T-cell (primary cell): ENCODE measurements at regions not wholly inside any gene's neighbourhood (a gene's known extent, or its start where the extent isn't known, plus 50 kb on each side); places are given as distances from the start of the nearest gene placed in this dataset.

Experiments
- ATAC-seq, 4 experiments: fragments of 200-7000 bp in 3 of 4; fragments of 150-1000 bp in 1 of 4; cut with Tn5 transposase; replicated peaks in 1 of 4; 1 replicate in 3 of 4; 2 replicates in 1 of 4; pipeline ENCODE4 v1.10.0; 2021; ENCODE audit warnings: moderate library complexity in 3 of 4, mild to moderate bottlenecking in 2 of 4, moderate number of reproducible peaks in 1 of 4
- CTCF ChIA-PET, 2 donors: fragments of 300-600 bp; sonication (Branson Sonifier 250); formaldehyde crosslinking; loops; one replicate each; lab custom pipeline; 2022; ENCODE audit warnings: antibody characterized with exemption in 2 of 2; lab: Charles Lee
- POLR2A ChIA-PET, 2 donors: fragments of 300-600 bp; sonication (Branson Sonifier 250); formaldehyde crosslinking; loops; one replicate each; lab custom pipeline; 2022; ENCODE audit warnings: antibody characterized with exemption in 2 of 2; lab: Charles Lee
- DNase-seq, 35 experiments: peaks; one replicate each; pipeline versions ENCODE4 v3.0.0 to v3.0.0-alpha.2; 2013 to 2023
- H3K27ac ChIP-seq: one replicate; pipeline ENCODE4 v1.5.1; 2013; ENCODE audit warnings: low read length
- H3K27me3 ChIP-seq, 2 experiments: replicated peaks in 1 of 2; 1 replicate in 1 of 2; 2 replicates in 1 of 2; pipeline versions ENCODE4 v1.6.1 to v1.7.0; 2013; ENCODE audit warnings: low read length in 1 of 2, mixed read lengths in 1 of 2; ENCODE audit not compliant: control insufficient read depth in 2 of 2, insufficient read depth in 2 of 2; ENCODE audit errors: extremely low read depth in 1 of 2
- H3K36me3 ChIP-seq, 2 donors: 1 replicate in 1 of 2; 2 replicates in 1 of 2; pipeline versions ENCODE4 v1.6.1 to v1.7.0; 2013; ENCODE audit warnings: low read length in 1 of 2; ENCODE audit not compliant: control insufficient read depth in 2 of 2, insufficient read depth in 1 of 2; ENCODE audit errors: extremely low read depth in 1 of 2
- H3K4me1 ChIP-seq, 2 experiments: 1 replicate in 1 of 2; 2 replicates in 1 of 2; pipeline versions ENCODE4 v1.6.1 to v1.7.0; 2013; ENCODE audit warnings: low read length in 2 of 2, mixed read lengths in 1 of 2; ENCODE audit not compliant: insufficient read depth in 2 of 2, control insufficient read depth in 1 of 2; ENCODE audit errors: extremely low read depth in 1 of 2
- H3K4me3 ChIP-seq, 2 donors: 1 replicate in 1 of 2; 2 replicates in 1 of 2; pipeline versions ENCODE4 v1.5.1 to v1.7.0; 2013; ENCODE audit warnings: mild to moderate bottlenecking in 2 of 2, low read length in 1 of 2, moderate library complexity in 1 of 2; ENCODE audit not compliant: control insufficient read depth in 1 of 2; ENCODE audit errors: extremely low read depth in 1 of 2
- H3K9me3 ChIP-seq: 2 replicates; pipeline ENCODE4 v1.7.0; 2013
- H3K27ac Mint-ChIP-seq, 2 donors: one replicate each; pipeline ENCODE4 v1.8.0; 2020 to 2021; ENCODE audit warnings: mild to moderate bottlenecking in 2 of 2, mixed read lengths in 2 of 2
- H3K27me3 Mint-ChIP-seq, 2 donors: one replicate each; pipeline ENCODE4 v1.8.0; 2021 to 2022; ENCODE audit warnings: mixed read lengths in 2 of 2
- H3K36me3 Mint-ChIP-seq: one replicate; pipeline ENCODE4 v1.8.0; 2021; ENCODE audit warnings: mixed read lengths
- H3K4me1 Mint-ChIP-seq, 3 donors: one replicate each; pipeline ENCODE4 v1.8.0; 2020 to 2022; ENCODE audit warnings: mixed read lengths in 3 of 3, mild to moderate bottlenecking in 1 of 3
- H3K4me3 Mint-ChIP-seq, 3 donors: one replicate each; pipeline ENCODE4 v1.8.0; 2020 to 2022; ENCODE audit warnings: mild to moderate bottlenecking in 3 of 3, mixed read lengths in 3 of 3, moderate library complexity in 3 of 3
- H3K9me3 Mint-ChIP-seq, 3 donors: one replicate each; pipeline ENCODE4 v1.8.0; 2020 to 2022; ENCODE audit warnings: mixed read lengths in 3 of 3
- WGBS: methylation state at CpG from one replicate; pipeline ENCODE4 v1.1.5; 2013; ENCODE audit warnings: missing lambda C conversion rate; ENCODE audit not compliant: insufficient coverage; 5-methylcytosine and 5-hydroxymethylcytosine counted together

GRCh38 chr4:145319751-145320150 is 139.4 kb upstream of the OTUD4 start:
- H3K9me3 Mint-ChIP-seq = no peaks in the 10 kb centered on the region
- no peaks in the 10 kb centered on the region for H3K27me3 ChIP-seq
- ATAC-seq (no peak), DNase-seq (no peak)
- H3K27ac ChIP-seq = no peak overlapping the region
- H3K4me1 Mint-ChIP-seq = no peaks in the 10 kb centered on the region
- no peak overlapping the region for H3K27ac Mint-ChIP-seq
- H3K4me3 Mint-ChIP-seq = no peak overlapping the region
- H3K9me3 ChIP-seq = no peaks in the 10 kb centered on the region
- ChIA-PET CTCF (no interaction called here), POLR2A (no interaction called here)
- H3K4me1 ChIP-seq = no peaks in the 10 kb centered on the region
- H3K36me3 ChIP-seq = no peaks in the 10 kb centered on the region
- H3K27me3 Mint-ChIP-seq = peaks cover 7 to 8% of the 10 kb centered on the region in 2 donors
- H3K4me3 ChIP-seq = no peak overlapping the region
- H3K36me3 Mint-ChIP-seq = no peaks in the 10 kb centered on the region
- WGBS = no CpG with 5 or more reads among the region's 2 CpGs

DNA sequence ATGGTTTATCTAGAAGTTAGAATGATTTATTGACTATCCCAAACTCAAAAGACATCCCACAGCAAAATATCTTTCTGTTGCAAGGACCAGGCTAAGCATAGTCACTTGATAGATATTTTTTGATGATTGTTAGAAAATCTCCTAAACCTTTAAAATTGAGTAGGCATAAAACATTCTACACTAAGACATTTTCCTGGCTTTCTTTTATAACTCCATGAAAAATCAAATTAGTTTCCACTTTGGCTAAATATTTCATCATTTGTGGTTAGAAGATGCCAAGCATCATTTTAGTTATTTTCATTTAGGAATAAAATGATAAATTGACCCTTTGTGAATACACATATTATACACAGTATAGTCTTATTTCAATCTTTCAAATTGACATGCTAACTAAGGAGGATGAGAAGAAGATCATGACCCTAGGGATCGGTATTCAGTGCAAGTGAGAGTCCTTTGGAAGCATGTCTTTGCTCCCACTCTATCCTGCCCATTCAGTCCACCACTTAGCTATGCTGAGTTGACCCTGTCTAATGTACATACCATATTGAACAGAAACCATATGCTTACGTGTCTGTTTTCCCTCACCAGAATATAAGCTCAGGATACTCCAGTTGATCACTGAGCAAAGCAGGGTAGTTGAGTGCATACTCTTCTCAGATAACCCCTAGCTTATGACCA is 136.6 kb upstream of the OTUD4 start:
- no peaks in the 10 kb centered on the region for H3K36me3 Mint-ChIP-seq
- ATAC-seq = no peak
- no peaks in the 10 kb centered on the region for H3K9me3 Mint-ChIP-seq
- POLR2A ChIA-PET = no interaction called here
- H3K4me1 Mint-ChIP-seq = no peaks in the 10 kb centered on the region
- CTCF ChIA-PET = no interaction called here
- H3K4me1 ChIP-seq = no peaks in the 10 kb centered on the region
- WGBS = 71% methylated on average over 1 of the region's 2 CpGs
- H3K27me3 Mint-ChIP-seq = peaks cover 3 to 4% of the 10 kb centered on the region in 2 donors
- no peak overlapping the region for H3K4me3 Mint-ChIP-seq
- H3K9me3 ChIP-seq = no peaks in the 10 kb centered on the region
- H3K27me3 ChIP-seq = no peaks in the 10 kb centered on the region
- no peak overlapping the region for H3K27ac Mint-ChIP-seq
- no peak for DNase-seq
- H3K27ac ChIP-seq = no peak overlapping the region
- H3K4me3 ChIP-seq = no peak overlapping the region
- H3K36me3 ChIP-seq = no peaks in the 10 kb centered on the region

DNA sequence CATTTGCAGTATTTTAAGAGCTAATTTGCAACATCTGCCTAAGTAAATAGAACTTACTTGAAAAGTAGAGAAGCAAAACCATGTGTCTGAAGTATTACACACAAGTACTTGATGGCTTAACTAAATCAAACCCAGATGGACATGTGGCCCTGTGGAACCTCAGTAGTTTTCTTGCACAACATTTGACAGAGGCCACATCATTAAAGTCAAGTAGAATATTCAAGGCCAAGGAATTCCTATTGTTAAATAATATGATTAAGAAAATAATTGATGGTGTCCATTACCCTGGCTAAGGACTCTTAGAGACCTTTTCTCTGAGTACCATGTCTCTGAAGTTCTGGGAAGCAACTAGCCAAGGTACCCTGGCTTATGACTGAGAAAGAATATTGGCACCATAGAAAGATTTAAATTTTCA is 135.4 kb upstream of the OTUD4 start:
- no peaks in the 10 kb centered on the region for H3K27me3 ChIP-seq
- Mint-ChIP-seq H3K4me1 (peaks cover 0 to 5% (median 0%) of the 10 kb centered on the region in 3 donors), H3K9me3 (no peaks in the 10 kb centered on the region), H3K4me3 (no peak overlapping the region), H3K36me3 (no peaks in the 10 kb centered on the region), H3K27me3 (peaks cover 3 to 4% of the 10 kb centered on the region in 2 donors), H3K27ac (no peak overlapping the region)
- H3K9me3 ChIP-seq = no peaks in the 10 kb centered on the region
- no peak for ATAC-seq
- no peak for DNase-seq
- ChIA-PET POLR2A (no interaction called here), CTCF (no interaction called here)
- no peaks in the 10 kb centered on the region for H3K36me3 ChIP-seq
- no peak overlapping the region for H3K27ac ChIP-seq
- H3K4me1 ChIP-seq = no peaks in the 10 kb centered on the region
- no peak overlapping the region for H3K4me3 ChIP-seq

GRCh38 chr4:145308598-145308997 is 128.2 kb upstream of the OTUD4 start:
- no peaks in the 10 kb centered on the region for H3K27me3 ChIP-seq
- no peak overlapping the region for H3K27ac Mint-ChIP-seq

DNA sequence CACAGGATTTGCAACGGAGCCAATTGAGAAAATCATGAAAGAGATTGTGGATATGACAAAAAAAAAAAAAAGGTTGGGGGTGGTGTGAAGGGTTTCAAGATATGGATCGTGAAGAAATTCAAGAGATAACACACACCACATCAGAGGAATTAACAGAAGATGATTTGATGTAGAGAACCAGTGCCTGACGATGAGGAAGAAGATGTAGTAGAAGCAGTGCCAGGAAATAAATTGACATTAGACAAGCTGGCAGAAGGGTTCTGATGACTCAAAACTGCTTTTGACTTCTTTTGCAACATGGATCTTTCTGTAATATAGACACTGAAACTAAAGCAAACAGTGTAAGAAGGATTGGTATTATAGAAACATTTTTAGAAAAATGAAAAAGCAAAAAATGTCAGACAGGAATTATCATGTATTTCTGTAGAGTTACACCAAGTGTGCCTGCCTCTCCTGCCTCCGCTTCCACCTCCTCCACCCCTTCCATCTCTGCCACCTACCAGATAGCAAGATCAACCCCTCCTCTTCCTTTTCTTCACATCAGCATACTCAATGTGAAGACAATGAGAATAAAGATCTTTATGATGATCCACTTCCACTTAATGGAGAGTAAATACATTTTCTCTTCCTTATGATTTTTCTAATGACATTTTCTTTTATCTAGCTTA is 127.5 kb upstream of the OTUD4 start:
- Mint-ChIP-seq H3K9me3 (no peaks in the 10 kb centered on the region), H3K4me1 (peaks cover 24 to 35% (median 26%) of the 10 kb centered on the region in 3 donors), H3K27ac (no peak overlapping the region), H3K36me3 (no peaks in the 10 kb centered on the region), H3K4me3 (no peak overlapping the region), H3K27me3 (peaks cover 0 to 1% of the 10 kb centered on the region in 2 donors)
- 0% methylated on average over 1 of the region's 4 CpGs for whole genome bisulfite sequencing
- ChIA-PET POLR2A (no interaction called here), CTCF (no interaction called here)
- H3K4me1 ChIP-seq = peaks cover 0 to 11% of the 10 kb centered on the region in 2 experiments
- no peak overlapping the region for H3K4me3 ChIP-seq
- no peaks in the 10 kb centered on the region for H3K9me3 ChIP-seq
- H3K27ac ChIP-seq = no peak overlapping the region
- H3K27me3 ChIP-seq = no peaks in the 10 kb centered on the region
- DNase-seq (no peak), ATAC-seq (peak in 1 of 4 experiments; percentile 49)
- H3K36me3 ChIP-seq = no peaks in the 10 kb centered on the region

More at GRCh38 chr4:145308598-145308997, 128.2 kb upstream of the OTUD4 start:
- CTCF ChIA-PET = no interaction called here
- Histone ChIP-seq H3K9me3 (no peaks in the 10 kb centered on the region), H3K4me1 (peaks cover 0 to 11% of the 10 kb centered on the region in 2 experiments), H3K4me3 (no peak overlapping the region), H3K36me3 (no peaks in the 10 kb centered on the region), H3K27ac (no peak overlapping the region)
- Mint-ChIP-seq H3K9me3 (no peaks in the 10 kb centered on the region), H3K4me3 (no peak overlapping the region), H3K4me1 (peaks cover 24 to 35% (median 26%) of the 10 kb centered on the region in 3 donors), H3K27me3 (no peaks in the 10 kb centered on the region), H3K36me3 (no peaks in the 10 kb centered on the region)
- WGBS = no CpG with 5 or more reads among the region's 3 CpGs
- ATAC-seq (no peak), DNase-seq (no peak)
- POLR2A ChIA-PET = no interaction called here

DNA sequence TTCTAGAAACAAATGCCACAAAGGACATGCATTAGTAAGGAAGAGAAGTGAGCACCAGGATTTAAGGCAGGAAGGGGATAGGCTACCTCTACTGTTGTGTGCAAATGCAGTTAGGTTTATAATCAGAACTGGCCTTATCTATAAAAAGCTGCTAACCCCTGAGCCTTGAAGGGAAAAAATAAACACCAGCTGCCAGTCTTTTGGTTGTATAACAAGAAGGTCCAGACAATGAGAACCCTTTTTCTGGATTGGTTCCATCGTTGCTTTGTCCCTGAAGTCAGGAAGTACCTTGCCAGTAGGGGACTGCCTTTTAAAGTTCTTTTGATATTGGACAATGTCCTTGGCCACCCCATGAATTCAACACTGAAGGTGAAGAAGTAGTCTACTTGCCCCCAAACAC is 126.7 kb upstream of the OTUD4 start:
- no peaks in the 10 kb centered on the region for H3K9me3 Mint-ChIP-seq
- ATAC-seq (no peak), DNase-seq (no peak)
- Histone ChIP-seq H3K27ac (no peak overlapping the region), H3K27me3 (no peaks in the 10 kb centered on the region), H3K4me1 (peaks cover 0 to 11% of the 10 kb centered on the region in 2 experiments), H3K9me3 (no peaks in the 10 kb centered on the region), H3K4me3 (no peak overlapping the region), H3K36me3 (no peaks in the 10 kb centered on the region)
- H3K27ac Mint-ChIP-seq = no peak overlapping the region
- no peaks in the 10 kb centered on the region for H3K36me3 Mint-ChIP-seq
- no peak overlapping the region for H3K4me3 Mint-ChIP-seq
- peaks cover 24 to 35% (median 26%) of the 10 kb centered on the region in 3 donors for H3K4me1 Mint-ChIP-seq
- CTCF ChIA-PET = no interaction called here
- no CpG with 5 or more reads among the region's 1 CpG for WGBS
- POLR2A ChIA-PET = no interaction called here
- H3K27me3 Mint-ChIP-seq = peaks cover 0 to 6% of the 10 kb centered on the region in 2 donors
